ENCODE measurements at regions not wholly inside any gene's neighbourhood (a gene's known extent, or its start where the extent isn't known, plus 50 kb on each side); places are given as distances from the start of the nearest gene placed in this dataset.

DNA sequence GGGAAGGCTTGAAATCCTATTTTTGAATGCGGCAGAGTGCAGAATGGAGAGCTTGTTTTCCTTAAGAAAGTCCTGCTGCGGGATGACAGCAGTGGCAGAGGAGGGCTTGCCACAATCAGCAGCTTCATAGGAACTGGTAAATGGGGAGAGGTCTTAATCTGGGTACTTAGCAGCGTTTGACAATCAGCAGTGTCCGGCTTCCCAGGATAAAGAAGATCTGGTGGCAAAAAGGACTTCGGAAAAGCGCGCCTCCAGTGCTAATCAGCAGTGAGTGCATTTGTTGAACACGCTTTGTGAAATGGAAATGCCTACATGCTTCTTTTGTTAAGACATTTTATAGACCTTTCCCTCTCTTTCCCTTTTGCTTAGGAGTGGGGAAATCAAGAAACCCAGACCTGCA, 735.7 kb downstream of the QKI start:
- intact Hi-C loops (cut with DNase I): no loop called here
- no peak for ATAC-seq (ENCODE audit: poor library complexity)

DNA sequence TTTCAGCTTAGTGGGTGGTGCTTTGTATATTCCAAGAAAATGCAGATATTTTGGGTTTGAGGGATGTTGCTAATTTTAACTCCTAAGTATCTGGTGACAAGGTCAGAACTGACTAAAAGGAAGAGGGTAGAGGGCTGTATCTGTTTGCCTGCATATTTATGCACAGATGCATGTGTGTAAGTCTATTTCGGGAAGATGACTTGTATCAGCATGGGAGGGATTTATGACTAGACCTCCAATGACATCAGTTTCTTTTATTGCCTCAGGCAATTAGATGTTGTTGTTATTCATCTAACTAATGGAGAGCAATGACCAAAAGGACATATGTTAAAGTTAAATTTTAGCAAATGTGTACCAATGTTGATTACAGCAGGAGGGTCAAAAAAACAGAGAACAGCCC, 734.3 kb downstream of the QKI start:
- DNase-seq (no peak), ATAC-seq (ENCODE audit: poor library complexity) (peak; percentile 59)
- intact Hi-C loops (cut with DNase I): no loop called here

More for the DNA sequence above, 735.7 kb downstream of the QKI start:
- no peak for DNase-seq

DNA sequence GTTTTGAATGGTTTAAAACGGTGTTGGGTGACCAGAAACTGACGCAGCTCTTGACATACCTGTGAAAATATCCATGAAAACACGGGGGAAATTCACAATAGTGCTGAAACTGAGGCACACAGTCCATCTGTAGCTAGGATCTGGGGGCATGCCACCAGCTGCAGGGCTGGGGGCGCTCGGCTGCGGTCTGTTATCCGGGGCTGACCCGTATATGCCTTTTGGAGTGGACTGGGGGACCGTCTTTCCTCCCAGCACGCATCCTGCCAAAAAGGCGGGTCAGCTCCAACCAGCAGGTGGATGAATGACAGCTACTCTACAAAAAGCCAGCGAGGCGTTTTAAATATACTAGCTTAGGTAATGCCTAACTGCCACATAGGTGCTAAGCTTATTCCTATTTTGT, 729.8 kb downstream of the QKI start:
- DNase-seq: no peak
- ATAC-seq (ENCODE audit: poor library complexity): no peak
- intact Hi-C loops (cut with DNase I): no loop called here

DNA sequence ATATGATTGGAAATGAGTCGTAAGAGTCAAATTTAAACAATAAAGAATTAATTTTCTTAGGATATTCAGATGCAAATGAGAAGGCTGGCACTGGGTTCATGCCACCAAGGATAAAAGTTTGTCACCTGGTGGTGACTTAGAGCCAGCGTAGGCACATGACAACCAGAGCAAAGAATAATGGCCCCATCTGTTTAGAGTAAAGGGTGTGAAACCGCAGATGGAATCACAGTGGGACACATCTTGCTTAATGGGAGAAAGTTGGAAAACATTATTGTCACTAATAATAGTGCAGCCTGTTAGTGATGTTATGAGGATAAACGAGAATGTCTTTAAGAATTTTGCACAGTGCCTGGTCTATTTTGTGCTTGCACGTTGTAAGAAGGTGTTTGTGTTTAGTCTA, 727.8 kb downstream of the QKI start:
- intact Hi-C loops (cut with DNase I): no loop called here
- ATAC-seq (ENCODE audit: poor library complexity) (no peak), DNase-seq (no peak)

DNA sequence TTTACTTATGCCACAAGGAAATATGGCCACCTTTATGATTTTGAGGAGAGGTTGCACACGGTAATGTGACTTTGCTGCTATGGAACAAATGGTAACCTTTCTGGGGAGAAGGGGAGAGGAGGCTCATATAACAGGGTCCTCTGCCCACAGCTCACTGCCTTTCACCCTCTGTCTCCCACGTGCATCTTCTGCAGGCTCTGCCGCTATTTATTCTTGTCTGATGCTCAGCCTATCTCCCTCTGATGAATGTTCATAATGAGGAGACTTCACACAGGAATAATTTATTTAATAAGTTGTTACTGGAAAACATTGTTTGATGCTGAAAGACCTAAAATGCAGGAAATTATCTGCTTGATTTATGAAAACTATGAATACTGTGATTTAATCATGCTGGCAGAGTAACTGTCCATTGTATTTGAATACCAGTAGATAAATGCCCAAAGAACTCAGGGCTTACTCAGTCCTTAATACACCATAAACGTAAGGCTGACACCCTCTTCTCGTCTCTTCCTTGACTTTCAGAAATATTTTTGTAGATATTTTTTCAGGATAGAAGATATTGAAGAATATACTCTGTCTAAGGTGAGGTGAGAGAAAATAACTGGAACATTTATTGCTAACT, 721.1 kb downstream of the QKI start:
- no peak for DNase-seq
- intact Hi-C loops (cut with DNase I): no loop called here
- no peak for ATAC-seq (ENCODE audit: poor library complexity)

DNA sequence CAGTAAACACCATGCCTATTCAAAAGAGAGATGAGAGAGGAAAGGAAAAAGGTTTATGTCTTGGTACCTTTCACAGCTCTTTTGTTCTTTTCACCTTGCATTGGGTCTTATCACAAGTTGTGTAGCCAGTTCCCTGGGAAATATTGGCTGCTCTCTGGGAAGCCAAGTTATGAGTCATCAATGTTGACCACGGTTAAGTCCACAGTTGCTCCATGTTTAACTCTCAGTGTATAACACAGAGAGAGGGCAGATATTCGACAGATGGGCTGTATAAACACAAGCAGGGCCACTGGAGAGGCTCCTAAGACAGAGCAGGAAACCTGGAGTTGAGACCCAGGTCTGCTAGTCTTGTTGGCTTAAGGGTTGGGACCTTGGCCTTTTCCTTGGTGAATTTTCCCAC, 718.6 kb downstream of the QKI start:
- DNase-seq (no peak), ATAC-seq (ENCODE audit: poor library complexity) (peak; percentile 35)
- intact Hi-C loops (cut with DNase I): no loop called here

DNA sequence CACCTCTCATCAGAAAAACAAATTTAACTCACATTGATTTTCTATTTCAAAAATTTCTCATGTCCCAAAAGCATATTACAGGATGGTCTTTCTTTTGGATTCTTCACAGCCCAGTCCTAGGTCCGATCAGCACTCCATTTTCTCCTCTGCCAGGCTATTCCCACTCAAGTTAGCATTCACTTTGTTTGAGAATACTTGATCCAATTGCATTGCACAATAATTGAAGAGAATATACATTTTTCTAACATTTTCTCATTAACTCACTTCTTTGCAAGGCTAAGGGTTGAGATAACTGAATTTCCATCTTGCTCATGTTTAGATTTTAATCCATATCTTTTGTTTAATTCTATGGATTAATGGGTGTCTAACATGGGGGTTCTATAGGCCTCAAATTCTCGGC, 716.1 kb downstream of the QKI start:
- intact Hi-C loops (cut with DNase I): no loop called here
- DNase-seq (no peak), ATAC-seq (ENCODE audit: poor library complexity) (no peak)

DNA sequence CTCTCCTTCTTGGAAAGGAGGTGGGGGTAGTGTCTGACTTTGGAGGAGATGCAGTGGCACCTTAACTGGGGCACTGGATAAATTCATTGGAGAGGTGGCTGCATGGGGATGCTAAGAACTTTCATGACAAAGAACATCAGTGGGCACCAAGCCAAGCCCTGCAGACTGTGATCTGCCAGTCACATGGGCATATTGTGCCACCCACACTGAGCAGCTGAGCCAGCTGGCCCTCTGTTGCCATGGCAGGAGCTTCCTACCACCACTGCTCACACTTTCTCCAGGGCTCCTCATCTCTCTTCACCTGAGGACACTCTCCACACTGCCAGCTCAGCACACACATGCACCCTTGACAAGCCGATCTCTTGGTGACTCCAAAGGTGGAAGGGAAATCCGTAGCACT, 715.6 kb downstream of the QKI start:
- peak; percentile 57 for DNase-seq
- peak; percentile 77 for ATAC-seq (ENCODE audit: poor library complexity)
- intact Hi-C loops (cut with DNase I): no loop called here

DNA sequence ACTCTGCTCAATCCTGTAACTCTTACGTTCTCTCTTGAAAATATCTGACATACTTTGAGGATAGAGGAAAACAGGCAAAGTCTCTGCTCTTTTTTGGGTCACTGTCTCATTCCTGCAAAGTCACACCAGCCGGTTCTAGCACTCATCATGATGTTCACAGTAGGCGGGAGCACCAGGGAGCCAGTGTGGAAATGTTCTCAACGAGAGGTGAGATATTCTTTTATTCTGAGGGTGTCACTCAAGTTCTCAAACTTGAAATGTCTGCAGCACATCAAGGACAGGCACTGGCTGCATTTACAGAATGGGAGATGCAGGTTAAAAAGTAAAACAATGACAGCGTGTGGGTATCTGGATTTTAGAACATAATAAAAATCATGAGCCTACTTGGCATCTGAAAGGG, 714.7 kb downstream of the QKI start:
- intact Hi-C loops (cut with DNase I): no loop called here
- ATAC-seq (ENCODE audit: poor library complexity) (no peak), DNase-seq (no peak)

DNA sequence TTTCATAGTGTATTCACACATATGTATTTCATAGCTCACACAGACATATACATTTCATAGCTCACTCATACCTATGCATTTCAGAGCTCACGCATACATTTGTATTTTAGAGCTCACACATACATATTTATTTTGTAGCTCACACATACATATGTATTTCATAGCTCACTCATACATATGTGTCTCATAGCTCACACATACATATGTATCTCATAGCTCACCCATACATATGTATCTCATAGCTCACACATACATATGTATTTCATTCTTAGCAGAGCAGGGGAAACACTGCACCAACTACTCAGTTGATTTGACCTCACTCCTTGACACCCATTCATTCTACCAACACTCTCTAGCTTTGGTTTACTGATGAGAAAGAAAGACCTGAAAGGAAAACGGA, 713.6 kb downstream of the QKI start:
- intact Hi-C loops (cut with DNase I): no loop called here
- no peak for DNase-seq
- no peak for ATAC-seq (ENCODE audit: poor library complexity)

DNA sequence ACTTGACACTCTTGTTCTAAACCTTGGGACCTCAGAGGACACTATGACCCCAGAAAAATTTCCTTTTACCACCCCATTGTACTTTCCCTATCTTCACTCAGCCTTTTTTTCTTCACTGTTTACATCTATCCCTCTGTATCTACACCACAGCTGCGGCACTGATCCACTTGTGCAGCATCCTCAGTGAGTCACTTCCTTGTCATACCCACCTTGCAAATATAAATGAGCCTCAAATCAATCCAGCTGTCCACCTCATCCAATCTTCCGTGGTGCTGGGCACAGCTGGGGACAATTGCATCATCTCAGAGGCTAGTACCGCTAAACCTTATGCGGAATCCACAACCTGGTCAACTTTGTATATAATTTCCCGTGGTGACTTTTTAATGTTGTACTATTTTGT, 710.5 kb downstream of the QKI start:
- intact Hi-C loops (cut with DNase I): no loop called here
- no peak for ATAC-seq (ENCODE audit: poor library complexity)

DNA sequence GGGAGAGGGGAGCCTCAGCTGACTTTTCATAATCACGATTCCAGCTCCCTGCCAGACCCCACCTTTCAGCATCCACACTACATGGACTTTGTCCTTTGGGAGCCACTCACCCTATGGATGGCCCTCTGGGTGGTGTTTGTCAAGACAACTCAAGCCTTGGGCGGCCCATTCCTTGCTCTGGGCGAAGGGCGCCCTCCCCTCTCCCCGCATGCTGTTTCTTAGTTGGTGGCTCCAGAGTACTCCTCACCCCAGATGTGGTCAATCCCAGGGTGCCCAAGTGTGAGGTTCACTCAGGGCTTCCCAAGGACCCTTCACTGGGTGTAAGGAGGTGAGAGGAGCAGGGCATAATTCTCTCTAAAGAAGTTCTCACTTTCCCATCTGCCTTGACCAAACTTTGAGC, 710.0 kb downstream of the QKI start:
- intact Hi-C loops (cut with DNase I): no loop called here
- DNase-seq (no peak), ATAC-seq (ENCODE audit: poor library complexity) (no peak)

More for the DNA sequence above, 710.5 kb downstream of the QKI start:
- no peak for DNase-seq

DNA sequence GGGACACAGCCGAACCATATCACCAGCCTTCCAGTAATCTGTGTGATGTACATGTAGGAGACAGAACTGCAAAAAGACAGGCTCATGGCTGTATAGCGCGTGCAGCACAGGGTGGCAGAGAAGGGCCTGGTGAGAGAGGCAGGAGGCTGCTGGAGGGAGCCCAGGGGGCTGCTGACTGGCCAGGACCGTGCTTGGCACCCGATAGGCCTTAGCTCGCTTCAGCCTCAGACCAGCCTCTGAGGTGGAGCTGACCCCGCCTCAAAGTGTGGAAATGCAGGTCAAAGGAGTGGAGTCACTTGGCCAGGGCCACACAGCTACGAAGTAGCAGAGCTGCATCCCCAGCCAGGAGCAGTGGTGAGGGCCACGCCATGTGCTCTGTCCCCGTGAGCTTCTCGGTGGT, 707.6 kb downstream of the QKI start:
- no peak for DNase-seq
- no peak for ATAC-seq (ENCODE audit: poor library complexity)
- intact Hi-C loops (cut with DNase I): no loop called here

DNA sequence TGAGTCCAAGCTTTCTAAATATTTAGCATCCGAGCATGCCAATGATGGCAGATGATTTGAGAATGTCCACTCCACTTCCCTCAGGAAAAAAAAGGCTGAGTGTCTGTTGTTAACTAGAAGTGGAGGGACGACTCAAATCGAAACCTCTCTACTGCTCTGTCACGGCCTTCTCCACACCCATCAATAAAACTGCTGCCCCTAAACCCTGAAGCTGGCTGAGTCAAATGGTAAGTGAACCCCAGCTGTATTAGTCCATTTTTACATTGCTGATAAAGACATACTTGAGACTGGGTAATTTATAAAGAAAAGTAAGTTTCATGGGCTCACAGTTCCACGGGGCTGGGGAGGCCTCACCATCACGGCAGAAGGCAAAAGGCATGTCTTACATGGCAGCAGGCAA, 707.0 kb downstream of the QKI start:
- ATAC-seq (ENCODE audit: poor library complexity) (no peak), DNase-seq (no peak)
- intact Hi-C loops (cut with DNase I): no loop called here

DNA sequence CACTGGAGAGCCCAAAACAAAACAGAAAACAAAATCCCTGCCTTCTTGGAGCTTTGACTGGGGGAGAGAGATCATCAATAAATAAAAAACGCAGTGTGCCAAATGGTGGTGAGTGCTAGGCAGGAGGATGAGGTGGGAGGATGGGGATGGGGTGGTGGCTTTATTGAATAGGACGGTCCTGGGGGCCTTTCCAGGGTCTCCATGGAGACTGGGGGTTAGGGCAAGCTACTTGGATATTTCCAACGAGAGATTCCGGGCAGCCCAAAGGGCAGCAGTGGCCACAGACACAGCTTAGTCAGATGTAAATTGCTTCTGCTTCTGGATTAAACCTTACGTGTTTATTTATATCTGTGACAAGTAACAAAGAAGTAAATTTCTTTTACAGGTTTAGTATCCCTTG, 700.1 kb downstream of the QKI start:
- intact Hi-C loops (cut with DNase I): no loop called here
- no peak for DNase-seq
- no peak for ATAC-seq (ENCODE audit: poor library complexity)

DNA sequence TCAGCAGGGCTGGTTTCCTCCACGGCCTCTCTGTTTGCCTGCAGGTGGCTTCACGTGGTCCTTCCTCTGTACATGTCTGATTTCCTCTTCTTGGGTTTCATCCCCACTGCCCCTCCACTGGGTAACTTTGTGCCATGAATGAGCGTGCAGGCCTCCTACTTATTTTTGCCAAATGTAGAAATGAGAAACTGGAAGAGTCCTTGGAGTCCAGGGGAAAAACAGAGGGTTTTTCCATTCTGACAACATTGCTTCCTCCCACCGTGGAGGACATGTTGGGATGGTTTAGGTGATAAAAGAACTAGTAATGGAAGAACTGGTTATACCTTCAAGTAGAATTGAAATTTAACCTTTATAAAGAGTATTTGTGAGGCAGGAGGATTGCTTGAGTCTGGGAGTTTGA, 699.5 kb downstream of the QKI start:
- ATAC-seq (ENCODE audit: poor library complexity) (no peak), DNase-seq (no peak)
- intact Hi-C loops (cut with DNase I): no loop called here

DNA sequence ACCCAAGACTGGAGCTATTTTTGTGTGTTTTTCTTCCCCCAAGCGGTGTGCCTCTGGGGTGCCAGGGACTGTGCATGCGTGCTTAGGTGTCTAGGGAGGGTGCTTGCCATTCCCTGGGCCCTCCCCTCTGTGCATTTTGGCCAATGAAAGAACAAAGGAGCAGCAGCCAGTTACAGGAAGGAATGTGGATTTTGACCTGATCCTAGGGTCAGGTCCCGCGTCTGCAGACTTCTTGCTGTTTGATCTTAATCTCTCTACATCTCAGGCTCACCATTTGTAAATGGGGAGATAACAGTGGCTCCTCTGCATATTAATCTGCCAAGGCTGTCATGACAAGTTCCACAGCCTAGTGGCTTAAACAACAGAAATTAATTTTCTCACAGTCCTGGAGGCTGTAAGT, 699.1 kb downstream of the QKI start:
- no peak for ATAC-seq (ENCODE audit: poor library complexity)
- no peak for DNase-seq
- intact Hi-C loops (cut with DNase I): no loop called here

DNA sequence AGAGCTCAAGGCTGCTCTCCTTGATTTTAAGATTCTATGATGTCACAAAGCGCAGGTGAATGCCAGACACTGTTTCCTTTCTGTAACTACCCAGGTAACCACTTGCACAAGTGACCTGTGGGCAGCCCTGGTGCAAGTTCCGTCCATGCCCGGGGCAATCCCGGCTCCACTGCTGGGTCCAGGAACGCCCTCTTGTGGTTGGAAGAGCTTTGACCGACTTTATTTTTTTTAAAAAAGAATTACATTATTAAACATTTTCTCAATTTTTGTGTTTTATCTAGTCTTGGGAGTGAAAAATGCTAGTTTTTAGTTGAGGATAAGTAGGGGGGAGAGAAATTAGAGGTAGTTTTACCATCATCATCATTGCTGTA, 695.2 kb downstream of the QKI start:
- DNase-seq: peak; percentile 76

DNA sequence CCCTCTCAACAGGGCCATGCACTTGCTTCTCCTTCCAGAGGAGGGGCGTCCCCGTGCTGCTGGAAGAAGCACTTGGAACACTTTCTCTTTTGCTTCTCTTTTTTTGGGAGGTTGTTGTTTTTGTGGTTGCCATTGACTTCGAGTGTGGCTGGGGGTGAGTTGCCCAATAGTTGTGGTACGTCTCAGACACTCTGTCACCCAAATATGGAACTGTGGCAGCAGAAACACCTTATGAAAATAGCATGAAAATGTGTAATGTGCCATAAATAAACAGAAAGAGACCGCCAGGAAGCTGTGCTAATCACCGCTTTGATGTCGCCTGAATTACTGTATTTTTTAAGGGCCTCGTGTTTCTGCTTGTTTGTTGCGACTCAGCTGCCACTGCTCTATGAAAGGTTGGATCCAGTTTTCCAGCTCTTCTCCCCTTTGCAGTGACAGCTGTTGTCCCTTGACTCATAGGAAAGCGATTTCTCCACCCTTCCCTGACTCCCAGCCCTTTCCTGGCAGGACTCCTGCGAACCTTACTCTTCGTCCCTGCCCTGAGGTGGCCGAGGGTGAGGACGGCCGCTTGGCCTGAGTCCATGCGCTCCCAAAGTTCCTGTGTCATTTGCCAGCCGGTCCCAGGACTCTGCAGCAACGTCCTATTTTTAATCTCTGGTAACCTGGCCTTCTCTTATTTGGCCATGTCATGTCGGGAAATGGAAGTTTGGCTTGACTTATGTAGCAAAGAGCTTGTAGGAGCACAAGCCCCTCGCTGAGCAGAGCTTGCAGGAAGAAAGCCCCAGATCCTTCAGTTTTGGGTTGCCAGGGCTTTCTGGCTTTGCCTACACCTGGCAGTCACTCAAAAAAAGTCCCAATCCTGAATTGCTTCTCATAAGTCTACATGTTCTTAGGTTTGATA, 694.6 kb downstream of the QKI start:
- intact Hi-C loops (cut with DNase I): loop anchor here (5.0 kb wide), 2 partner anchors 687 to 927 kb away; no protein-coding TSS in a partner anchor
- ATAC-seq (ENCODE audit: poor library complexity): peak; percentile 79
- DNase-seq: peak; percentile 92

More for the DNA sequence above, 695.2 kb downstream of the QKI start:
- ATAC-seq (ENCODE audit: poor library complexity): peak; percentile 33
- intact Hi-C loops (cut with DNase I): loop anchor here (5.0 kb wide), 2 partner anchors 687 to 927 kb away; no protein-coding TSS in a partner anchor

DNA sequence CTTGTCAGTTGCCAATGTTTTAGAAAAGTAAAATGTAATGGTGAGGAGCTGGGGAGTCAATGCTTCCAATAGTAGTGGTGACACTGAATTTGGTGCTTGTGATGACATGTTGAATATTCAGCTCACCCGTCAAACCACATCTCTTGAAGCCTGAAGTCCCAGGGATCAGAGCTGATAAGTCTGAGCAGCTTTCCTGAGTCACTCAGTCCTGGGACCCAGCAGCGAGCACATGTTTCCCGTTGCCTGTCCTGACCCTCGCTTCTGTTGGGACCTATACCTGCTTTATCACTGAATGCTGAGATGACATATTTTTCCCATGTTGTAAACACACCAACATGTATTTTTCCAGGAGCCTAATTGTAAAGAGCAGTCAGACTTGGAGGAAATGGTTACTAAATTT, 693.6 kb downstream of the QKI start:
- peak; percentile 30 for ATAC-seq (ENCODE audit: poor library complexity)
- no peak for DNase-seq
- intact Hi-C loops (cut with DNase I): loop anchor here (5.0 kb wide), 2 partner anchors 686 to 926 kb away; no protein-coding TSS in a partner anchor
